ENCODE measurements at regions not wholly inside any gene's neighbourhood (a gene's known extent, or its start where the extent isn't known, plus 50 kb on each side); places are given as distances from the start of the nearest gene placed in this dataset.
"Not testable (repeated sequence)": the region's sequence is repeated elsewhere in the genome, so short reads cannot be mapped to it uniquely, and the experiment has no call there.

DNA sequence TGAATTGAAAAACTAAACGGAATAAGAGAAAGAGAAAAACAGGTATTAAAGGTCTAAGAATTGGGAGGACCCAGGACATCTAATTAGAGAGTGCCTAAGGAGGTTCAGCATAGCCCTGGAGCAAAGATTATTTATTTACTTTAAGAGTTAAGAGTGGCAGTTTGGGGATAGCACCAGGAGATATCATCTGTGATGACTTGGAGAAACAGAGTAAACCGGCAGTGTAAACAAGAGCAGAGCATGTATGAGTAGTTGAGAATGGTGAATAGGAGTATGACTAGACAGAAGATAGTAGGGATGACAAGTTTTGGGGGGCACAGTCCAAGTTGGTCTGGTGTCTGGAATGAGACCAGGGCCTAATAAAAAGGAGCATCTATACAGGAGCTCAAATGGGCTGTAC, 167.9 kb upstream of the JADE1 start:
- 88 to 93% methylated on average over 2 of the region's 2 CpGs for WGBS, 2 donors
- intact Hi-C loops (cut with DNase I; ENCODE audit: low total_unique reads); DNase-seq (ENCODE audit: low spot score in 2 of 2); H3K4me3 ChIP-seq (ENCODE audit: low read depth, poor library complexity, severe bottlenecking): not testable (repeated sequence)

DNA sequence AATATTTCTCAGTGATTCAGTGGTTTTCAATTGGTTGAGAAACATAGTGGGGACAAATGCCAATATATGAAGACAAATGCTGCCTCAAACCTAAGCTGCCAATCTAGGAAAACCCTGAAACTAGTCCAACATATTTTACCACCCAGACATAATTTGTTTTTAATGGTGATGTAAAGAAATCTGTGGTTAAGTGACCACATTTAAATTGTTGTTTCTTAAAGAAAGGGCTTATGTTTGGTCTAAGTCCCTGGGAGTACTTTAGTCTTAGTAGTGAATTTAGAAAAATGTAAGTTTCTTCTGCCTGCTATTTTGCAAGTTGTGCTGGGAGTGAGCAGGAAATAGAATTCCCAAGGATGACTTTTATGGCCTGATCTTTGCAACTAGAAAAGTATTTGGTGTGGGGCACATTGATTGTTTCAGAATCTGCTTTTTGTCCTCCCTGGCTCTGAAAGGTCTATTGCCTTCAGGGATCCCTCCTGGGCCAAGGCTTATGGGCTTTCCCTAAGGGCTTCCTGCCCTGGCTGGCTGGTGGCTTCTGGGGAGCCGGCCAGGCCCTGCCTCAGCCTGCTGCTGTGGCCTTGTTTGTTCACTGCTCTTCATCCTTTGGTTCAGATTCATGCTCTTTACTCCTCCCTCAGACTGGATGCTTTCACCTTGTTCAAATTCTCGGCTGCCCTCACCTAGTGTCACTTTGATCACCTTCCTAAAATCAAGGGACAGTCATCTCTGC, 169.8 kb upstream of the JADE1 start:
- 53 to 54% methylated on average over 2 of the region's 2 CpGs for WGBS, 2 donors
- intact Hi-C loops (cut with DNase I; ENCODE audit: low total_unique reads) = no loop called here
- no peak for DNase-seq (ENCODE audit: low spot score in 2 of 2)
- TF ChIP-seq, protein P1, sequence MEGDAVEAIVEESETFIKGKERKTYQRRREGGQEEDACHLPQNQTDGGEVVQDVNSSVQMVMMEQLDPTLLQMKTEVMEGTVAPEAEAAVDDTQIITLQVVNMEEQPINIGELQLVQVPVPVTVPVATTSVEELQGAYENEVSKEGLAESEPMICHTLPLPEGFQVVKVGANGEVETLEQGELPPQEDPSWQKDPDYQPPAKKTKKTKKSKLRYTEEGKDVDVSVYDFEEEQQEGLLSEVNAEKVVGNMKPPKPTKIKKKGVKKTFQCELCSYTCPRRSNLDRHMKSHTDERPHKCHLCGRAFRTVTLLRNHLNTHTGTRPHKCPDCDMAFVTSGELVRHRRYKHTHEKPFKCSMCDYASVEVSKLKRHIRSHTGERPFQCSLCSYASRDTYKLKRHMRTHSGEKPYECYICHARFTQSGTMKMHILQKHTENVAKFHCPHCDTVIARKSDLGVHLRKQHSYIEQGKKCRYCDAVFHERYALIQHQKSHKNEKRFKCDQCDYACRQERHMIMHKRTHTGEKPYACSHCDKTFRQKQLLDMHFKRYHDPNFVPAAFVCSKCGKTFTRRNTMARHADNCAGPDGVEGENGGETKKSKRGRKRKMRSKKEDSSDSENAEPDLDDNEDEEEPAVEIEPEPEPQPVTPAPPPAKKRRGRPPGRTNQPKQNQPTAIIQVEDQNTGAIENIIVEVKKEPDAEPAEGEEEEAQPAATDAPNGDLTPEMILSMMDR (IDR thresholded peaks at IDR 0.05) = no peak
- TF ChIP-seq POLR2A (IDR thresholded peaks at IDR 0.05) = no peak
- H3K4me3 ChIP-seq (ENCODE audit: low read depth, poor library complexity, severe bottlenecking) = no peak overlapping the region

DNA sequence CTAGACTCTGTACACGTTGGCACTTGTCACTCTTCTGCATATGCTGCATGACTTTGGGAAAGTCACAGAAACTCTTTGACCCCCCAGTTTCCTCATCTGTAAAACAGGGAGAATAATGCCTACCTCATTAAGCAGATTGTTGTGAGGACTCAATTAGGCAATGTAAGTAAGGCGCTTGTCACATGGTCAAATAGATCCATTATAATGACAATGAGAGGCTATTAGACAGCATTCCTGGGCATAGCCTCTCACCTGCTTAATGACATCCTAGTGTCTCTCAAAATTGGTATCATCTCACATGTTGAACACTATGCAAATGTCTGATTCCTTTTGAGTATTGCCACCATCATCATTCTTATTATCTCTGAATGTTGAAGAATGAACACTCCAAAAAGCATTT, 172.6 kb upstream of the JADE1 start:
- WGBS, 2 donors = 82 to 88% methylated on average over 2 of the region's 2 CpGs
- H3K4me3 ChIP-seq (ENCODE audit: low read depth, poor library complexity, severe bottlenecking) = no peak overlapping the region
- TF ChIP-seq, protein P1 (IDR thresholded peaks at IDR 0.05) = no peak
- TF ChIP-seq POLR2A (IDR thresholded peaks at IDR 0.05) = no peak
- intact Hi-C loops (cut with DNase I; ENCODE audit: low total_unique reads) = no loop called here
- no peak for DNase-seq (ENCODE audit: low spot score in 2 of 2)

DNA sequence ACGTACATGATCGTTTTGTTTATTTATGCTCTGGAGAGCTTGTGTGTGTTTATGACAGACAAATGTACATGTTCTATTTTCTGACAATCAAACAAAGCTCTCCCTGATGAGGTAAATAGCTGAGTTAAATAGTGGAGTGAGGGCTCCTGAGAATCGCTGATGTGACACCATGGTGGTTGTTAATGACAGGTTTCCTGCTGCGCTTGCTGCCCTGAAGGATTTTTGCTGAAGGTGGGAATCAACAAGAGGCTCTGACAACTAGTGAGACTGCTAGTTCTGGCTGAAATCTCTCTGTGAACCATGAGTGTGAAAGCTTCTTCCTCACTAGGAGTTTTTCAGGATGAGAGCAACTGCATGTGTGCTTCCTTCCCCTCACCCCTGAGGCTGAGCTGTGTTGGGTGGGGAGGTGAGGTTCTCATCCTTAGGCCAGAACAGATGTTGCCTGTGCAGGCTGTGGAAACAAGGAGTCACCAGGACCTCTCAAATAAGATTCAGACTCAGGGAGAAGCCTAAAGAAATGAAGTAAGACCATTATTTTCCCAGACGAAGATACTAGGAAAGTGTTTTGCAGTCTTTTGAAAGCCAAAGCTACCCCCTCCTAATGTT, 173.4 kb upstream of the JADE1 start:
- H3K4me3 ChIP-seq (ENCODE audit: low read depth, poor library complexity, severe bottlenecking) = no peak overlapping the region
- WGBS, 2 donors = 63 to 66% methylated on average over 5 of the region's 5 CpGs
- intact Hi-C loops (cut with DNase I; ENCODE audit: low total_unique reads) = no loop called here
- DNase-seq (ENCODE audit: low spot score in 2 of 2) = no peak
- TF ChIP-seq, protein P1 (IDR thresholded peaks at IDR 0.05) = no peak
- TF ChIP-seq POLR2A (IDR thresholded peaks at IDR 0.05) = no peak

DNA sequence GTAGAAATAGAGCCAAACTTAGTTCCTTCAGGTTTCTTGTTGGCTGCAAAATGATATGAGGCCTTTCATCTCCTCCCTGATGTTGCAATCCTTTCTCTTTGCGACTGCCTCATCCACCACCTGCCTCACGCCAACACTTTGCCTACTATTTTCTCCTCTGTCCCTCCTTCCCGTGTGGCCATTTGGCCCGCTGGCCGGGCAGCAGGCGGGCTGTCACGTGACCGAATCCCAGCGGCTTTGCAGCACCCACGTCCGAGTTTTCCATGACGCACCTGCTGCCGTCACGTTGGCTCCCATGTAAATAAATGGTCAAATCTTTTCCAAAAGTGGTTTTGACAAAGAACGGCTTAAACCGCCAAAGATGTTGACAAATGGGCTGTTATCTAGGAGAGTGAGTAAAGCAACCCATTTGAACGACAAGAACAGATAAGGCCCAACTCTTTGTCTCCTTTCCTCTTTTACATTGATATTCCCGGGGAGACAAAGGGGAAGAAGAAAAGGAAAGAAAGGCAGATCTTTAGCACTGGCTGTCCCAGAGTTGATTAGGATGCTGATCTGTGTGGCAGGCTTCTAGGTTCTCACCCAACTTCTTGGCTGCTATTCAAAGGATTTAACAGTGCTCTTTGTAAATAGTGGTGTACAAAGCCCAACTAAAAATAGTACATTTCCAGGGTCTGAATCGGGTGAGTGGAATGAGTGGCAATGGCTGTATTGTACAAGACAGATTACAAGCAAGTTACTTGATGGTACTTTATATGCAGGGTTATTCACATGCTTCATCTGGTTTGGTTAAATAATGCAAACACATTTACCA, 174.2 kb upstream of the JADE1 start:
- WGBS, 2 donors = 85 to 86% methylated on average over 19 of the region's 19 CpGs
- DNase-seq (ENCODE audit: low spot score in 2 of 2) = no peak
- no peak overlapping the region for H3K4me3 ChIP-seq (ENCODE audit: low read depth, poor library complexity, severe bottlenecking)
- TF ChIP-seq POLR2A (IDR thresholded peaks at IDR 0.05) = no peak
- TF ChIP-seq, protein P1 (IDR thresholded peaks at IDR 0.05) = no peak
- intact Hi-C loops (cut with DNase I; ENCODE audit: low total_unique reads) = no loop called here

DNA sequence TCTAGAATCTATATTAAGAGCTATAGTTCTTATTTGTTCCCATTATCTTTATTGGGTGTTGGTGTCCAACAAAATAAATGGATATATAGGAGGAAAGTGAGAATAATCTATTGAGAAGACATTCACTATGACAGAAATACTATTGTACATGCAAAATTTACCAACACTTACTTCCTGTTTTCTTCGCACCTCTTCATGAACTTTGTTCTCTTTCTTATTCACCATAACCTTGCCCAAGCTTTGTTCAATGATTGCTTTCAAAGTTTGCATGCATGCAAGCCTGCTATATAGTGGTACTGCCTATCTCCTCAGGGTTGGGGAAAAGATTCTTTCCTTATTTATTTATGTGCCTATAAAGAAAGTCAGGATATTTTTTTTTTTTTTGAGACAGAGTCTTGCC, 176.4 kb upstream of the JADE1 start:
- WGBS, 2 donors = 88 to 97% methylated on average over 1 of the region's 1 CpG
- TF ChIP-seq POLR2A (IDR thresholded peaks at IDR 0.05) = no peak
- TF ChIP-seq, protein P1 (IDR thresholded peaks at IDR 0.05) = no peak
- H3K4me3 ChIP-seq (ENCODE audit: low read depth, poor library complexity, severe bottlenecking) = no peak overlapping the region
- no peak for DNase-seq (ENCODE audit: low spot score in 2 of 2)
- intact Hi-C loops (cut with DNase I; ENCODE audit: low total_unique reads) = no loop called here

All from lower leg skin (tissue), 4 donors.